GM23338 (cell line): ENCODE measurements at regions not wholly inside any gene's neighbourhood (a gene's known extent, or its start where the extent isn't known, plus 50 kb on each side); places are given as distances from the start of the nearest gene placed in this dataset.

Experiments used
- ATAC-seq: fragments of 200-7000 bp; cut with Tn5 transposase; 3 replicates; pipeline ENCODE4 v1.9.1; 2020
- DNase-seq: peaks from one replicate; pipeline ENCODE4 v3.0.0-alpha.2; 2015; ENCODE audit warnings: low spot score
- H2AFZ ChIP-seq: fragments of 200-600 bp; sonication (generic); 2 replicates; pipeline ENCODE4 v1.8.0; 2016; ENCODE audit warnings: antibody characterized with exemption, mild to moderate bottlenecking, moderate library complexity
- H3F3A ChIP-seq: fragments of 200-600 bp; sonication (generic); replicated peaks from 2 replicates; pipeline ENCODE4 v1.8.0; 2017; ENCODE audit warnings: antibody characterized with exemption, mixed run types, low read depth
- H3K27ac ChIP-seq: fragments of 200-600 bp; sonication (generic); 2 replicates; pipeline ENCODE4 v1.6.1; 2016; ENCODE audit warnings: low read depth
- H3K27me3 ChIP-seq: fragments of 200-600 bp; sonication (generic); 2 replicates; pipeline ENCODE4 v1.8.0; 2016; ENCODE audit warnings: mild to moderate bottlenecking, mixed run types, moderate library complexity; ENCODE audit not compliant: insufficient read depth
- H3K36me3 ChIP-seq: fragments of 200-600 bp; sonication (generic); 2 replicates; pipeline ENCODE4 v1.8.0; 2016; ENCODE audit warnings: mild to moderate bottlenecking; ENCODE audit not compliant: insufficient read depth
- H3K4me1 ChIP-seq: fragments of 200-600 bp; sonication (generic); 2 replicates; pipeline ENCODE4 v1.8.0; 2016; ENCODE audit warnings: mild to moderate bottlenecking, moderate library complexity; ENCODE audit not compliant: insufficient read depth
- H3K4me2 ChIP-seq: fragments of 200-600 bp; sonication (generic); 2 replicates; pipeline ENCODE4 v1.7.1; 2017; ENCODE audit warnings: mixed run types
- H3K4me3 ChIP-seq: fragments of 200-600 bp; sonication (generic); 2 replicates; pipeline ENCODE4 v1.6.1; 2016; ENCODE audit warnings: mixed run types
- H3K79me2 ChIP-seq: fragments of 200-600 bp; sonication (generic); replicated peaks from 2 replicates; pipeline ENCODE4 v1.8.0; 2017; ENCODE audit warnings: mild to moderate bottlenecking; ENCODE audit not compliant: insufficient read depth
- H3K9me2 ChIP-seq: fragments of 200-600 bp; sonication (generic); 2 replicates; pipeline ENCODE4 v1.8.0; 2017; ENCODE audit not compliant: insufficient read depth
- H4K20me1 ChIP-seq: fragments of 200-600 bp; sonication (generic); replicated peaks from 2 replicates; pipeline ENCODE4 v1.8.0; 2017; ENCODE audit warnings: mild to moderate bottlenecking; ENCODE audit not compliant: insufficient read depth
- H3K27ac Mint-ChIP-seq: 2 replicates; pipeline ENCODE4 v1.8.0; 2020; ENCODE audit warnings: inconsistent platforms, mild to moderate bottlenecking, moderate library complexity, mixed read lengths
- H3K27me3 Mint-ChIP-seq: 3 replicates; pipeline ENCODE4 v1.8.0; 2022; ENCODE audit warnings: low read depth, mild to moderate bottlenecking, moderate library complexity, mixed read lengths, inconsistent platforms; ENCODE audit not compliant: insufficient read depth, poor library complexity
- H3K36me3 Mint-ChIP-seq: 3 replicates; pipeline ENCODE4 v1.8.0; 2021; ENCODE audit warnings: low read depth, mild to moderate bottlenecking, inconsistent platforms, moderate library complexity, mixed read lengths
- H3K4me1 Mint-ChIP-seq: 3 replicates; pipeline ENCODE4 v1.8.0; 2020; ENCODE audit warnings: mild to moderate bottlenecking, inconsistent platforms, mixed read lengths
- H3K4me3 Mint-ChIP-seq: 3 replicates; pipeline ENCODE4 v1.8.0; 2021; ENCODE audit warnings: moderate library complexity, mild to moderate bottlenecking, inconsistent platforms, mixed read lengths
- H3K9me3 Mint-ChIP-seq: 3 replicates; pipeline ENCODE4 v1.8.0; 2020; ENCODE audit warnings: moderate library complexity, mild to moderate bottlenecking, inconsistent platforms, mixed read lengths
- CREB1 ChIP-seq: fragments of 250-450 bp; sonication (Bioruptor Pico); IDR thresholded peaks from 2 replicates; pipeline ENCODE4 v1.5.0; 2020; ENCODE audit warnings: low read depth, mild to moderate bottlenecking, moderate library complexity
- CTCF ChIP-seq, 2 experiments: fragments of 200-600 bp in 1 of 2; sonication (generic) in 1 of 2; conservative IDR thresholded peaks; 2 replicates each; pipeline versions ENCODE4 v1.5.1 to v1.6.1; 2016 to 2017; ENCODE audit warnings: antibody characterized with exemption in 2 of 2, low read depth in 2 of 2, mild to moderate bottlenecking in 2 of 2, moderate library complexity in 1 of 2
- EZH2 ChIP-seq: fragments of 200-600 bp; sonication (generic); IDR thresholded peaks from one replicate; pipeline ENCODE4 v1.8.0; 2017; ENCODE audit warnings: antibody characterized with exemption, mild to moderate bottlenecking, low read depth; ENCODE audit not compliant: unreplicated experiment
- EZH2phosphoT487 ChIP-seq: fragments of 200-600 bp; sonication (generic); IDR thresholded peaks from one replicate; pipeline ENCODE4 v1.8.1; 2018; ENCODE audit warnings: antibody characterized with exemption; ENCODE audit not compliant: unreplicated experiment
- POLR2AphosphoS5 ChIP-seq: IDR thresholded peaks from 2 replicates; pipeline ENCODE4 v1.6.1; 2016; ENCODE audit warnings: antibody characterized with exemption, low read depth
- ZNF114 ChIP-seq: fragments of 250-450 bp; sonication (Bioruptor Pico); IDR thresholded peaks from 2 replicates; pipeline ENCODE4 v1.5.0; 2020; ENCODE audit warnings: mild to moderate bottlenecking, moderate library complexity
- ZNF331 ChIP-seq: fragments of 250-450 bp; sonication (Bioruptor Pico); IDR thresholded peaks from 2 replicates; pipeline ENCODE4 v1.5.0; 2020; ENCODE audit warnings: low read depth, mild to moderate bottlenecking, moderate library complexity
- TF ChIP-seq, protein P1 (sequence below): IDR thresholded peaks from 2 replicates; pipeline ENCODE4 v1.6.1; 2016; ENCODE audit warnings: antibody characterized with exemption
- TF ChIP-seq, protein P2 (sequence below): IDR thresholded peaks from one replicate; pipeline ENCODE4 v1.6.1; 2018; ENCODE audit warnings: antibody characterized with exemption; ENCODE audit not compliant: unreplicated experiment

- peaks cover 2% of the 10 kb centered on the region for H3K27me3 Mint-ChIP-seq
- Histone ChIP-seq H3F3A (no peaks in the 10 kb centered on the region), H4K20me1 (no peaks in the 10 kb centered on the region), H3K27ac (no peak overlapping the region), H3K4me1 (no peaks in the 10 kb centered on the region), H3K79me2 (no peaks in the 10 kb centered on the region), H2AFZ (no peak overlapping the region), H3K4me2 (no peak overlapping the region), H3K36me3 (no peaks in the 10 kb centered on the region), H3K27me3 (no peaks in the 10 kb centered on the region), H3K9me2 (no peaks in the 10 kb centered on the region), H3K4me3 (no peak overlapping the region)
- H3K9me3 Mint-ChIP-seq: no peaks in the 10 kb centered on the region
- TF ChIP-seq EZH2: no peak
- TF ChIP-seq CREB1 (CRISPR knock-in tag): no peak
- no peak for TF ChIP-seq POLR2AphosphoS5
- no peak for TF ChIP-seq ZNF331 (CRISPR knock-in tag)
- TF ChIP-seq ZNF114 (CRISPR knock-in tag): no peak
- TF ChIP-seq EZH2phosphoT487: no peak
- TF ChIP-seq, protein P1, sequence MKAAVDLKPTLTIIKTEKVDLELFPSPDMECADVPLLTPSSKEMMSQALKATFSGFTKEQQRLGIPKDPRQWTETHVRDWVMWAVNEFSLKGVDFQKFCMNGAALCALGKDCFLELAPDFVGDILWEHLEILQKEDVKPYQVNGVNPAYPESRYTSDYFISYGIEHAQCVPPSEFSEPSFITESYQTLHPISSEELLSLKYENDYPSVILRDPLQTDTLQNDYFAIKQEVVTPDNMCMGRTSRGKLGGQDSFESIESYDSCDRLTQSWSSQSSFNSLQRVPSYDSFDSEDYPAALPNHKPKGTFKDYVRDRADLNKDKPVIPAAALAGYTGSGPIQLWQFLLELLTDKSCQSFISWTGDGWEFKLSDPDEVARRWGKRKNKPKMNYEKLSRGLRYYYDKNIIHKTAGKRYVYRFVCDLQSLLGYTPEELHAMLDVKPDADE: no peak
- no peak for TF ChIP-seq CTCF (conservative IDR thresholded peaks at IDR 0.05; ENCODE audit: low read depth in 2 of 2)
- TF ChIP-seq, protein P2, sequence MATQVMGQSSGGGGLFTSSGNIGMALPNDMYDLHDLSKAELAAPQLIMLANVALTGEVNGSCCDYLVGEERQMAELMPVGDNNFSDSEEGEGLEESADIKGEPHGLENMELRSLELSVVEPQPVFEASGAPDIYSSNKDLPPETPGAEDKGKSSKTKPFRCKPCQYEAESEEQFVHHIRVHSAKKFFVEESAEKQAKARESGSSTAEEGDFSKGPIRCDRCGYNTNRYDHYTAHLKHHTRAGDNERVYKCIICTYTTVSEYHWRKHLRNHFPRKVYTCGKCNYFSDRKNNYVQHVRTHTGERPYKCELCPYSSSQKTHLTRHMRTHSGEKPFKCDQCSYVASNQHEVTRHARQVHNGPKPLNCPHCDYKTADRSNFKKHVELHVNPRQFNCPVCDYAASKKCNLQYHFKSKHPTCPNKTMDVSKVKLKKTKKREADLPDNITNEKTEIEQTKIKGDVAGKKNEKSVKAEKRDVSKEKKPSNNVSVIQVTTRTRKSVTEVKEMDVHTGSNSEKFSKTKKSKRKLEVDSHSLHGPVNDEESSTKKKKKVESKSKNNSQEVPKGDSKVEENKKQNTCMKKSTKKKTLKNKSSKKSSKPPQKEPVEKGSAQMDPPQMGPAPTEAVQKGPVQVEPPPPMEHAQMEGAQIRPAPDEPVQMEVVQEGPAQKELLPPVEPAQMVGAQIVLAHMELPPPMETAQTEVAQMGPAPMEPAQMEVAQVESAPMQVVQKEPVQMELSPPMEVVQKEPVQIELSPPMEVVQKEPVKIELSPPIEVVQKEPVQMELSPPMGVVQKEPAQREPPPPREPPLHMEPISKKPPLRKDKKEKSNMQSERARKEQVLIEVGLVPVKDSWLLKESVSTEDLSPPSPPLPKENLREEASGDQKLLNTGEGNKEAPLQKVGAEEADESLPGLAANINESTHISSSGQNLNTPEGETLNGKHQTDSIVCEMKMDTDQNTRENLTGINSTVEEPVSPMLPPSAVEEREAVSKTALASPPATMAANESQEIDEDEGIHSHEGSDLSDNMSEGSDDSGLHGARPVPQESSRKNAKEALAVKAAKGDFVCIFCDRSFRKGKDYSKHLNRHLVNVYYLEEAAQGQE: no peak
- DNase-seq (no peak), ATAC-seq (no peak)
- no peaks in the 10 kb centered on the region for H3K36me3 Mint-ChIP-seq
- no peak overlapping the region for H3K27ac Mint-ChIP-seq
- H3K4me3 Mint-ChIP-seq: no peak overlapping the region
- no peaks in the 10 kb centered on the region for H3K4me1 Mint-ChIP-seq
Observed at GRCh38 chr5:133702791-133703770, 90.7 kb upstream of the FSTL4 start.
